CD14-positive monocyte (primary cell): ENCODE measurements at regions not wholly inside any gene's neighbourhood (a gene's known extent, or its start where the extent isn't known, plus 50 kb on each side); places are given as distances from the start of the nearest gene placed in this dataset.
A peak's percentile ranks its signal among the peaks of the same experiment; 100 is the strongest.

Source experiments
- DNase-seq, 3 donors: peaks; one replicate each; pipeline ENCODE4 v3.0.0-alpha.2; 2011 to 2022
- H2AFZ ChIP-seq: 2 replicates; pipeline ENCODE4 v1.6.0; 2012; ENCODE audit warnings: mild to moderate bottlenecking, low read depth, low read length, inconsistent platforms; ENCODE audit not compliant: insufficient read depth, poor library complexity, severe bottlenecking
- H3K27ac ChIP-seq, 2 donors: 1 replicate in 1 of 2; 2 replicates in 1 of 2; pipeline ENCODE4 v1.5.1; 2012 to 2013; ENCODE audit warnings: low read length in 2 of 2, control low read depth in 1 of 2, inconsistent platforms in 1 of 2, low read depth in 1 of 2, mild to moderate bottlenecking in 1 of 2
- H3K27me3 ChIP-seq, 2 donors: one replicate each; pipeline versions ENCODE4 v1.6.0 to v1.6.1; 2011 to 2013; ENCODE audit warnings: low read length in 2 of 2; ENCODE audit not compliant: control insufficient read depth in 2 of 2, insufficient read depth in 2 of 2
- H3K36me3 ChIP-seq, 2 donors: replicated peaks in 1 of 2; 1 replicate in 1 of 2; 2 replicates in 1 of 2; pipeline versions ENCODE4 v1.5.1 to v1.6.1; 2012 to 2013; ENCODE audit warnings: low read length in 2 of 2, control low read depth in 1 of 2, inconsistent platforms in 1 of 2, mild to moderate bottlenecking in 1 of 2; ENCODE audit not compliant: insufficient read depth in 2 of 2, control insufficient read depth in 1 of 2
- H3K4me1 ChIP-seq, 2 donors: 1 replicate in 1 of 2; 2 replicates in 1 of 2; pipeline versions ENCODE4 v1.5.1 to v1.6.1; 2012 to 2013; ENCODE audit warnings: low read length in 2 of 2, control low read depth in 1 of 2, inconsistent platforms in 1 of 2, mild to moderate bottlenecking in 1 of 2, moderate library complexity in 1 of 2; ENCODE audit not compliant: insufficient read depth in 2 of 2, control insufficient read depth in 1 of 2
- H3K4me2 ChIP-seq: replicated peaks from 2 replicates; pipeline ENCODE3; 2012; ENCODE audit warnings: low read length, moderate library complexity, mild to moderate bottlenecking; ENCODE audit not compliant: poor library complexity, severe bottlenecking; ENCODE audit errors: extremely low read depth
- H3K4me3 ChIP-seq, 3 experiments: fragments of 200-600 bp in 1 of 3; sonication (generic) in 1 of 3; replicated peaks in 1 of 3; 1 replicate in 2 of 3; 2 replicates in 1 of 3; pipeline ENCODE4 v1.5.1; 2011 to 2013; ENCODE audit warnings: low read length in 3 of 3, mild to moderate bottlenecking in 3 of 3, control low read depth in 2 of 3, low read depth in 2 of 3, inconsistent platforms in 1 of 3, moderate library complexity in 1 of 3
- H3K79me2 ChIP-seq: 2 replicates; pipeline ENCODE4 v1.6.0; 2012; ENCODE audit warnings: mild to moderate bottlenecking, control low read depth, inconsistent platforms, low read length, moderate library complexity; ENCODE audit not compliant: insufficient read depth
- H3K9ac ChIP-seq: 2 replicates; pipeline ENCODE4 v1.6.0; 2017; ENCODE audit warnings: low read length, mild to moderate bottlenecking; ENCODE audit not compliant: insufficient read depth, poor library complexity, severe bottlenecking
- H3K9me3 ChIP-seq, 2 donors: replicated peaks in 1 of 2; 1 replicate in 1 of 2; 2 replicates in 1 of 2; pipeline versions ENCODE4 v1.5.1 to v1.6.1; 2012 to 2013; ENCODE audit warnings: low read length in 2 of 2, control low read depth in 1 of 2; ENCODE audit not compliant: control insufficient read depth in 1 of 2, insufficient read depth in 1 of 2
- H4K20me1 ChIP-seq: 2 replicates; pipeline ENCODE4 v1.6.0; 2012; ENCODE audit warnings: mild to moderate bottlenecking, low read length, control low read depth, moderate library complexity; ENCODE audit not compliant: insufficient read depth
- H3K27ac Mint-ChIP-seq, 7 donors: one replicate each; pipeline ENCODE4 v1.8.0; 2020; ENCODE audit warnings: mild to moderate bottlenecking in 7 of 7, mixed read lengths in 7 of 7, moderate library complexity in 6 of 7, inconsistent platforms in 2 of 7
- H3K27me3 Mint-ChIP-seq, 3 donors: one replicate each; pipeline ENCODE4 v1.8.0; 2021 to 2022; ENCODE audit warnings: low read depth in 3 of 3, mild to moderate bottlenecking in 3 of 3, mixed read lengths in 3 of 3, moderate library complexity in 3 of 3, inconsistent platforms in 1 of 3
- H3K36me3 Mint-ChIP-seq, 2 donors: one replicate each; pipeline ENCODE4 v1.8.0; 2020; ENCODE audit warnings: mixed read lengths in 2 of 2, inconsistent platforms in 1 of 2, mild to moderate bottlenecking in 1 of 2
- H3K4me1 Mint-ChIP-seq: one replicate; pipeline ENCODE4 v1.8.0; 2020; ENCODE audit warnings: mild to moderate bottlenecking, mixed read lengths
- H3K4me3 Mint-ChIP-seq, 2 donors: one replicate each; pipeline ENCODE4 v1.8.0; 2020; ENCODE audit warnings: mild to moderate bottlenecking in 2 of 2, mixed read lengths in 2 of 2, moderate library complexity in 1 of 2
- H3K9me3 Mint-ChIP-seq, 7 donors: one replicate each; pipeline ENCODE4 v1.8.0; 2020 to 2022; ENCODE audit warnings: mixed read lengths in 7 of 7, mild to moderate bottlenecking in 6 of 7, moderate library complexity in 6 of 7, inconsistent platforms in 2 of 7
- WGBS: methylation state at CpG from one replicate; pipeline ENCODE4 v1.1.5; 2013; ENCODE audit warnings: missing lambda C conversion rate; ENCODE audit not compliant: insufficient coverage; 5-methylcytosine and 5-hydroxymethylcytosine counted together
- intact Hi-C, 2 donors: fragments of 100-400 bp; cut with micrococcal nuclease; formaldehyde crosslinking; loops; one replicate each; pipeline versions ENCODE4 v1.15.0 to v1.15.1; 2023
- TF ChIP-seq, protein P1 (sequence below): fragments of 200-600 bp; IDR thresholded peaks from one replicate; pipeline ENCODE4 v1.8.0; 2022; ENCODE audit warnings: antibody characterized with exemption, mild to moderate bottlenecking

- peaks cover 6 to 12% (median 8%) of the 10 kb centered on the region in 3 donors for H3K27me3 Mint-ChIP-seq
These were observed 97.5 kb upstream of the CD82 start for GRCh38 chr11:44467931-44468330.

GRCh38 chr11:44468345-44468988, 97.0 kb upstream of the CD82 start:
- 100% methylated on average over 1 of the region's 1 CpG for WGBS
- no peaks in the 10 kb centered on the region for H3K79me2 ChIP-seq
- no peaks in the 10 kb centered on the region for H3K36me3 Mint-ChIP-seq
- DNase-seq: no peak
- H3K9ac ChIP-seq: no peak overlapping the region
- TF ChIP-seq, protein P1, sequence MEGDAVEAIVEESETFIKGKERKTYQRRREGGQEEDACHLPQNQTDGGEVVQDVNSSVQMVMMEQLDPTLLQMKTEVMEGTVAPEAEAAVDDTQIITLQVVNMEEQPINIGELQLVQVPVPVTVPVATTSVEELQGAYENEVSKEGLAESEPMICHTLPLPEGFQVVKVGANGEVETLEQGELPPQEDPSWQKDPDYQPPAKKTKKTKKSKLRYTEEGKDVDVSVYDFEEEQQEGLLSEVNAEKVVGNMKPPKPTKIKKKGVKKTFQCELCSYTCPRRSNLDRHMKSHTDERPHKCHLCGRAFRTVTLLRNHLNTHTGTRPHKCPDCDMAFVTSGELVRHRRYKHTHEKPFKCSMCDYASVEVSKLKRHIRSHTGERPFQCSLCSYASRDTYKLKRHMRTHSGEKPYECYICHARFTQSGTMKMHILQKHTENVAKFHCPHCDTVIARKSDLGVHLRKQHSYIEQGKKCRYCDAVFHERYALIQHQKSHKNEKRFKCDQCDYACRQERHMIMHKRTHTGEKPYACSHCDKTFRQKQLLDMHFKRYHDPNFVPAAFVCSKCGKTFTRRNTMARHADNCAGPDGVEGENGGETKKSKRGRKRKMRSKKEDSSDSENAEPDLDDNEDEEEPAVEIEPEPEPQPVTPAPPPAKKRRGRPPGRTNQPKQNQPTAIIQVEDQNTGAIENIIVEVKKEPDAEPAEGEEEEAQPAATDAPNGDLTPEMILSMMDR: no peak
- H3K4me1 ChIP-seq: no peaks in the 10 kb centered on the region
- intact Hi-C loops: no loop called here
- peak overlapping the region in 1 of 7 donors; percentile 11 for H3K27ac Mint-ChIP-seq
- H3K4me2 ChIP-seq: no peak overlapping the region
- H3K9me3 ChIP-seq: peaks cover 0 to 22% of the 10 kb centered on the region in 2 donors
- H4K20me1 ChIP-seq: no peaks in the 10 kb centered on the region
- no peak overlapping the region for H3K4me3 Mint-ChIP-seq
- H3K4me1 Mint-ChIP-seq: no peaks in the 10 kb centered on the region
- no peaks in the 10 kb centered on the region for H3K36me3 ChIP-seq
- peaks cover 6 to 26% (median 13%) of the 10 kb centered on the region in 7 donors for H3K9me3 Mint-ChIP-seq
- H3K27me3 ChIP-seq: no peaks in the 10 kb centered on the region
- no peak overlapping the region for H2AFZ ChIP-seq
- no peak overlapping the region for H3K4me3 ChIP-seq
- peaks cover 6 to 15% (median 8%) of the 10 kb centered on the region in 3 donors for H3K27me3 Mint-ChIP-seq
- no peak overlapping the region for H3K27ac ChIP-seq

More at GRCh38 chr11:44467931-44468330, 97.5 kb upstream of the CD82 start:
- Mint-ChIP-seq H3K9me3 (peaks cover 6 to 26% (median 13%) of the 10 kb centered on the region in 7 donors), H3K36me3 (no peaks in the 10 kb centered on the region), H3K4me1 (no peaks in the 10 kb centered on the region), H3K27ac (no peak overlapping the region), H3K4me3 (no peak overlapping the region)
- no peak overlapping the region for H2AFZ ChIP-seq
- no peaks in the 10 kb centered on the region for H3K79me2 ChIP-seq
- no peaks in the 10 kb centered on the region for H3K27me3 ChIP-seq
- no peak overlapping the region for H3K9ac ChIP-seq
- peaks cover 0 to 22% of the 10 kb centered on the region in 2 donors for H3K9me3 ChIP-seq
- H3K36me3 ChIP-seq: no peaks in the 10 kb centered on the region
- H3K4me3 ChIP-seq: no peak overlapping the region
- H3K4me2 ChIP-seq: no peak overlapping the region
- H4K20me1 ChIP-seq: no peaks in the 10 kb centered on the region
- TF ChIP-seq, protein P1: no peak
- WGBS: 84% methylated on average over 3 of the region's 5 CpGs
- no peak overlapping the region for H3K27ac ChIP-seq
- H3K4me1 ChIP-seq: no peaks in the 10 kb centered on the region
- DNase-seq: no peak
- intact Hi-C loops: no loop called here
